HFFc6 (cell line): ENCODE measurements at regions not wholly inside any gene's neighbourhood (a gene's known extent, or its start where the extent isn't known, plus 50 kb on each side); places are given as distances from the start of the nearest gene placed in this dataset.

Source experiments
- DNase-seq: peaks from one replicate; pipeline ENCODE4 v3.0.0-alpha.2; 2018
- H3K27ac Mint-ChIP-seq: 2 replicates; pipeline ENCODE4 v1.8.0; 2020; ENCODE audit warnings: mild to moderate bottlenecking, mixed read lengths
- H3K27me3 Mint-ChIP-seq: 2 replicates; pipeline ENCODE4 v1.8.0; 2021; ENCODE audit warnings: mild to moderate bottlenecking, moderate library complexity, mixed read lengths; ENCODE audit not compliant: insufficient read depth
- H3K36me3 Mint-ChIP-seq: 2 replicates; pipeline ENCODE4 v1.8.0; 2021; ENCODE audit warnings: low read depth, mixed read lengths
- H3K4me1 Mint-ChIP-seq: 2 replicates; pipeline ENCODE4 v1.8.0; 2020; ENCODE audit warnings: low read depth, mixed read lengths
- H3K4me3 Mint-ChIP-seq: 2 replicates; pipeline ENCODE4 v1.8.0; 2020; ENCODE audit warnings: mild to moderate bottlenecking, moderate library complexity, mixed read lengths
- H3K9me3 Mint-ChIP-seq: 2 replicates; pipeline ENCODE4 v1.8.0; 2020; ENCODE audit warnings: mild to moderate bottlenecking, mixed read lengths
- TF ChIP-seq, protein P1 (sequence below): fragments of 200-600 bp; sonication (generic); IDR thresholded peaks from 2 replicates; pipeline ENCODE4 v1.5.0; 2021; ENCODE audit warnings: antibody characterized with exemption, mild to moderate bottlenecking

DNA sequence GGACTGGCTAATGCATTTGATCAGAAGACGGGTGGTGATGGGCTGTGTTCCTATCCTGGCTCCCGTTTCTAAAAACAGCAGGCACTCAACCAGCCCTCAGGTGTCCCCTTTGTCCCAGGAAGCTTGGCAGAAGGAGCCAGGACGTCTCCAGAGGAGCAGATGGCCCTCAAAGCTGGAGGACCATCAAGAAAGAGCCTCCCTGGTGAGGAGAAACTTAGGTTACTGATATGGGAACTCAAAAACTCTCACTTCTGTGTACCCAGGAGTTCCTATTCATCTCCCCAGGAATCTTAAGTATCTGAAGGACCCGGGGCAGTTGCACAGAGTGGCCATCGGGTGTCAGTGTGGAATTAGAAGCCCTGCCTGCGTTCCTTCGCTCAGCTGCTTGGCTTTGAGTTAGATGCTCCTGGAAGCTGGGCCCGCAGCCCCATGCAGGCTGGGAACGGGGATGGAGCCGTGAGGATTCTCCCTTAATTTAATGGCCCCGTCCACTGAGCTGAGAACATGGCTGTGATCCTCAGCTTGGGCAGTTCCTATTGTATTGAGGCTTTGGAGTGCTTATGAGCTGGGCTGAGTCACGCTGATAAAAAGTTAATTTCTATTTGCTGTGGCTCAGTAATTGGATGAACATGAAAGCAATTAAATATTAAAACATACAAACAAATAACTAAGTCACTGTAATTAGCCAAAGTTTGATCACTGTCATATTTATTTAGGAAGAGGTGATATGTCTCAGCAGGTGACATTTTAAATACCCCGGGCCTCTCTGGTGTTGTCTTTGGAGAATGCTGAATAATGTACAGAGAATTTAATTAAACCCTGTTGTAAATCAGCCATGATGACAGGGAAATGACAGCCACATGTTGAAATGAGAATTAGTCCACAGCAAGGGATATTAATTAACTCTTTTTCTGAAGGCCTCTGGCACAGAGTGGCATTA is 402.1 kb downstream of the SEC14L1 start:
- H3K27ac Mint-ChIP-seq, result no peak overlapping the region

DNA sequence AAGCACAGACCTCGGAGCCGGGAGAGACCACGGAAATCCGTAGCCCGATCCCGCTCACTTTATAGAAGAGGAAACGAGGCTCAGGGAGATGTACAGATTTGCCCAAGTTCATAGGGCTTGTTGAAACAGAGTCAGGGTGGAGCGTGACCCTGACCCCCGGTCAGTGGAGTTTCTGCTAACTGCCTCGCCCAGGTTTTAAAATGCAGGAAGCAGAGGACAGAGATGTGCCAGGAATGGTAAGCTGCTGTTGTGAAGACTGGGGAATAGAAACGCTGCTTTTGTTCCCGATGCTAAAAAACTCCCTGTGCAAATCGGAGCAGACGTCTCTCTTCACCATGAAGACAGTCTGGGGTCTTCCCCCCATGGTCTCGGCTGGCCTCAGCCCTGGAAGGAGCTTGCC is 403.0 kb downstream of the SEC14L1 start:
- no peaks in the 10 kb centered on the region for H3K36me3 Mint-ChIP-seq
- peaks cover 28% of the 10 kb centered on the region for H3K27me3 Mint-ChIP-seq
- H3K4me1 Mint-ChIP-seq, result peaks cover 11% of the 10 kb centered on the region

More for the DNA sequence above, 402.1 kb downstream of the SEC14L1 start:
- peaks cover 27% of the 10 kb centered on the region for H3K27me3 Mint-ChIP-seq
- peaks cover 11% of the 10 kb centered on the region for H3K4me1 Mint-ChIP-seq
- TF ChIP-seq, protein P1, sequence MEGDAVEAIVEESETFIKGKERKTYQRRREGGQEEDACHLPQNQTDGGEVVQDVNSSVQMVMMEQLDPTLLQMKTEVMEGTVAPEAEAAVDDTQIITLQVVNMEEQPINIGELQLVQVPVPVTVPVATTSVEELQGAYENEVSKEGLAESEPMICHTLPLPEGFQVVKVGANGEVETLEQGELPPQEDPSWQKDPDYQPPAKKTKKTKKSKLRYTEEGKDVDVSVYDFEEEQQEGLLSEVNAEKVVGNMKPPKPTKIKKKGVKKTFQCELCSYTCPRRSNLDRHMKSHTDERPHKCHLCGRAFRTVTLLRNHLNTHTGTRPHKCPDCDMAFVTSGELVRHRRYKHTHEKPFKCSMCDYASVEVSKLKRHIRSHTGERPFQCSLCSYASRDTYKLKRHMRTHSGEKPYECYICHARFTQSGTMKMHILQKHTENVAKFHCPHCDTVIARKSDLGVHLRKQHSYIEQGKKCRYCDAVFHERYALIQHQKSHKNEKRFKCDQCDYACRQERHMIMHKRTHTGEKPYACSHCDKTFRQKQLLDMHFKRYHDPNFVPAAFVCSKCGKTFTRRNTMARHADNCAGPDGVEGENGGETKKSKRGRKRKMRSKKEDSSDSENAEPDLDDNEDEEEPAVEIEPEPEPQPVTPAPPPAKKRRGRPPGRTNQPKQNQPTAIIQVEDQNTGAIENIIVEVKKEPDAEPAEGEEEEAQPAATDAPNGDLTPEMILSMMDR, result peak; percentile 87
- H3K36me3 Mint-ChIP-seq, result no peaks in the 10 kb centered on the region
- no peaks in the 10 kb centered on the region for H3K9me3 Mint-ChIP-seq
- H3K4me3 Mint-ChIP-seq, result no peak overlapping the region
- peak; percentile 72 for DNase-seq

DNA sequence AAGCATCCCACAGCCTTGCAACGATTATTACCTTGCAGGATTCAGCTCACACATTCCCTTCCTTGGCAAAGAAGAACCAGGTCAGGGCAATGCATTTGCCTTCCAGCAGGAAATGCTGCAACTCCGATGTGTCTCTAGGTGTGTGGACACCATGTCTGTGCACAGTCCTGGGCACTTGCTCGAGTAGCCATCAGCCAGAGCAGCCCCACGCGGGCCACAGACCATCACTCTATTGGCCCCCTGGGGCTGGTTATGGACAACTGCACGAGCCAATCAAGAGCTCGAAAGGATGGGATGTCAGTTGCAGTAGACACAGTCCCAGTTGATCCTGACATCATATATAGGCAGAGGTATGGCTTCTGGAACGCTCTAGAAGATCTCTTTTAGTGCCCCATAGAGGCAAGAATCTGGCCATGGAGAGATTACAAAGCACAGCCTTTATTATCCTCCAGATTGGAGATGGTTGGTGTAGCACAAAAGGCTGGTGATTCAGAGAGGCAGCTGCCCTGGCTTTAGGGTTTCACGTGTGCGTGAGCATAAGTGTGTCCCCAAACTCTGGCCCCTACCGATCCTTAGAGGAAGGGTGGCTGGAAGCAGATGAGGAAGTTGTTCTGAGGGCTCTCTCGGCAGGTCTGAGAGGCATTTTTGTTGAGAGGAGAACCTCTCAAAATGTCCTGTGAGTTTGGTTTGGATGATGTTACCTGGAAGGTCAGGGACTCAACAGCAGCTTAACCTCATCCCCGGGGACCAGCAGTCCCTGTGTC is 403.8 kb downstream of the SEC14L1 start:
- H3K9me3 Mint-ChIP-seq, result no peaks in the 10 kb centered on the region
- DNase-seq, result no peak
- TF ChIP-seq, protein P1, result no peak
- H3K36me3 Mint-ChIP-seq, result no peaks in the 10 kb centered on the region
- peaks cover 11% of the 10 kb centered on the region for H3K4me1 Mint-ChIP-seq
- no peak overlapping the region for H3K4me3 Mint-ChIP-seq
- H3K27ac Mint-ChIP-seq, result no peak overlapping the region
- peaks cover 32% of the 10 kb centered on the region for H3K27me3 Mint-ChIP-seq

More for the DNA sequence above, 403.0 kb downstream of the SEC14L1 start:
- TF ChIP-seq, protein P1, result no peak
- no peak overlapping the region for H3K27ac Mint-ChIP-seq
- H3K4me3 Mint-ChIP-seq, result no peak overlapping the region
- no peaks in the 10 kb centered on the region for H3K9me3 Mint-ChIP-seq
- DNase-seq, result no peak

DNA sequence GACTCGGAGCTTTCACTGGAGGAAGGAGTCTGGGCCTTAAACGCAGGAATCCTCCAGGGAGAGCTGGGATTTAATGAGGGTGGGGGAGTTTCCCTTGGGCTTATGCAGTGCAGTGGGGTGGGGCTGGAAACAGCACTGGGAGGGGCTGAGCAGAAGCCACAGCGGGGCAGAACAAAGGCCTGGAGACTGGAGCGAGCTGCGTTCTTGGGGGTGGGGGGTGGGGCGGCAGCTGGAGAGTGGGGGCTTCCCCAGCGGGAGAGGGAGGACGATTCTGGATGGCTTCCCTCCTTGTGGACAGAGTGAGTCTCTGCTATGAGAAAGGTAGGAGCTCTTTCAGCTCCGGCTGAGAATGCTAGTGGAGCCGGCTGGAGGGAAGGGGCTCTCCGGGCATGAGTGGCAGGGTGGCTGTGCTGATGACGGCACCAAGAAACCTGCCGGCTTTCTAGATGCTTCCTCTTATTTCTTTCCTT is 406.0 kb downstream of the SEC14L1 start:
- DNase-seq, result no peak
- Mint-ChIP-seq H3K36me3 (no peaks in the 10 kb centered on the region), H3K27me3 (peaks cover 28% of the 10 kb centered on the region), H3K4me3 (no peak overlapping the region), H3K4me1 (peaks cover 11% of the 10 kb centered on the region), H3K27ac (no peak overlapping the region), H3K9me3 (no peaks in the 10 kb centered on the region)
- TF ChIP-seq, protein P1, result no peak

DNA sequence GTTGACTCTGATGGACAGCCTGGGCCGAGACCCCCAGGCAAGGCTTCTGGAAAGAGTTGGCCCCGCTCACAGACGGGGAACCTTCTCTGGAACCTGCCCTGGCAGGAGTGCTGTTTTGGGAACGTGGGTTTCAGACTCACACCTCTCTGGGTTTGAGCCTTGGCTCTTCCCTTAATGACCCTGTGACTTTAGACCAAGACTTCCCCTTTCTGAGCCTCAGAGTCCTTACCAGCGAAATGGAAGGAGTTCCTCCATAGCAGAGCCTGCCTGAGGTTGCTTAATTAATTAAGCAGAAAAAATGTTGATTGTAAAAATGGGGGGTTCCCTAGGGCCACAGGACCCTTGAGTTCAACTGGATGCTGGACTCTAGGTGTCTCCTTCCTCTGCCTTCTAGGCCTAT is 408.2 kb downstream of the SEC14L1 start:
- H3K4me3 Mint-ChIP-seq, result no peak overlapping the region
- no peaks in the 10 kb centered on the region for H3K36me3 Mint-ChIP-seq
- TF ChIP-seq, protein P1, result no peak
- H3K27me3 Mint-ChIP-seq, result peaks cover 37% of the 10 kb centered on the region
- no peaks in the 10 kb centered on the region for H3K9me3 Mint-ChIP-seq
- H3K4me1 Mint-ChIP-seq, result no peaks in the 10 kb centered on the region
- H3K27ac Mint-ChIP-seq, result no peak overlapping the region
- DNase-seq, result no peak
